ENCODE measurements at regions not wholly inside any gene's neighbourhood (a gene's known extent, or its start where the extent isn't known, plus 50 kb on each side); places are given as distances from the start of the nearest gene placed in this dataset.

- DNase-seq (no peak), ATAC-seq (ENCODE audit: low read depth) (no peak)
- H3K27ac Mint-ChIP-seq: no peak overlapping the region
- no peak overlapping the region for H3K4me3 Mint-ChIP-seq
- POLR2A ChIA-PET: no interaction called here
- no peaks in the 10 kb centered on the region for H3K4me1 Mint-ChIP-seq
- no peaks in the 10 kb centered on the region for H3K36me3 Mint-ChIP-seq
- H3K27me3 Mint-ChIP-seq: no peaks in the 10 kb centered on the region
- H3K9me3 Mint-ChIP-seq: peaks cover 7% of the 10 kb centered on the region
These were observed 998.0 kb upstream of the CDH2 start for GRCh38 chr18:29174891-29175290.

GRCh38 chr18:29172756-29173067 lies 995.8 kb upstream of the CDH2 start:
- POLR2A ChIA-PET: no interaction called here
- DNase-seq: no peak
- no peaks in the 10 kb centered on the region for H3K4me1 Mint-ChIP-seq
- H3K27me3 Mint-ChIP-seq: no peaks in the 10 kb centered on the region
- no peak overlapping the region for H3K27ac Mint-ChIP-seq
- no peak for ATAC-seq (ENCODE audit: low read depth)
- no peak overlapping the region for H3K4me3 Mint-ChIP-seq
- H3K9me3 Mint-ChIP-seq: peaks cover 6% of the 10 kb centered on the region
- no peaks in the 10 kb centered on the region for H3K36me3 Mint-ChIP-seq

GRCh38 chr18:29171892-29172755 lies 995.2 kb upstream of the CDH2 start:
- H3K9me3 Mint-ChIP-seq: peaks cover 3% of the 10 kb centered on the region
- no peak overlapping the region for H3K4me3 Mint-ChIP-seq
- no peaks in the 10 kb centered on the region for H3K36me3 Mint-ChIP-seq
- H3K27ac Mint-ChIP-seq: no peak overlapping the region
- no peaks in the 10 kb centered on the region for H3K4me1 Mint-ChIP-seq
- POLR2A ChIA-PET: no interaction called here
- H3K27me3 Mint-ChIP-seq: no peaks in the 10 kb centered on the region
- ATAC-seq (ENCODE audit: low read depth) (no peak), DNase-seq (no peak)

- Mint-ChIP-seq H3K4me1 (no peaks in the 10 kb centered on the region), H3K36me3 (no peaks in the 10 kb centered on the region), H3K9me3 (peaks cover 3% of the 10 kb centered on the region), H3K4me3 (no peak overlapping the region), H3K27ac (no peak overlapping the region), H3K27me3 (no peaks in the 10 kb centered on the region)
- POLR2A ChIA-PET: no interaction called here
- no peak for DNase-seq
- ATAC-seq (ENCODE audit: low read depth): no peak
These were observed 992.7 kb upstream of the CDH2 start for GRCh38 chr18:29169599-29169998.

GRCh38 chr18:29164993-29165599 lies 988.2 kb upstream of the CDH2 start:
- POLR2A ChIA-PET: no interaction called here
- Mint-ChIP-seq H3K9me3 (peaks cover 1% of the 10 kb centered on the region), H3K36me3 (no peaks in the 10 kb centered on the region), H3K4me3 (no peak overlapping the region), H3K4me1 (no peaks in the 10 kb centered on the region), H3K27ac (no peak overlapping the region), H3K27me3 (no peaks in the 10 kb centered on the region)
- DNase-seq: no peak
- no peak for ATAC-seq (ENCODE audit: low read depth)

GRCh38 chr18:29164020-29164706 lies 987.2 kb upstream of the CDH2 start:
- H3K27me3 Mint-ChIP-seq: no peaks in the 10 kb centered on the region

GRCh38 chr18:29163596-29163995 lies 986.7 kb upstream of the CDH2 start:
- H3K36me3 Mint-ChIP-seq: no peaks in the 10 kb centered on the region
- POLR2A ChIA-PET: no interaction called here
- peaks cover 1% of the 10 kb centered on the region for H3K9me3 Mint-ChIP-seq

More at GRCh38 chr18:29164020-29164706, 987.2 kb upstream of the CDH2 start:
- no peaks in the 10 kb centered on the region for H3K4me1 Mint-ChIP-seq
- POLR2A ChIA-PET: no interaction called here
- ATAC-seq (ENCODE audit: low read depth): no peak
- no peak for DNase-seq
- H3K9me3 Mint-ChIP-seq: peaks cover 1% of the 10 kb centered on the region
- no peak overlapping the region for H3K27ac Mint-ChIP-seq
- no peak overlapping the region for H3K4me3 Mint-ChIP-seq
- no peaks in the 10 kb centered on the region for H3K36me3 Mint-ChIP-seq

GRCh38 chr18:29161429-29161828 lies 984.5 kb upstream of the CDH2 start:
- no peak for ATAC-seq (ENCODE audit: low read depth)
- DNase-seq: no peak
- Mint-ChIP-seq H3K36me3 (no peaks in the 10 kb centered on the region), H3K4me3 (no peak overlapping the region), H3K27ac (no peak overlapping the region), H3K4me1 (no peaks in the 10 kb centered on the region), H3K27me3 (no peaks in the 10 kb centered on the region), H3K9me3 (peaks cover 1% of the 10 kb centered on the region)
- POLR2A ChIA-PET: no interaction called here

More at GRCh38 chr18:29163596-29163995, 986.7 kb upstream of the CDH2 start:
- H3K27me3 Mint-ChIP-seq: no peaks in the 10 kb centered on the region
- ATAC-seq (ENCODE audit: low read depth) (no peak), DNase-seq (no peak)
- no peak overlapping the region for H3K27ac Mint-ChIP-seq
- H3K4me3 Mint-ChIP-seq: no peak overlapping the region
- H3K4me1 Mint-ChIP-seq: no peaks in the 10 kb centered on the region

- H3K36me3 Mint-ChIP-seq: no peaks in the 10 kb centered on the region
- POLR2A ChIA-PET: no interaction called here
- no peak overlapping the region for H3K27ac Mint-ChIP-seq
- no peaks in the 10 kb centered on the region for H3K4me1 Mint-ChIP-seq
- DNase-seq (no peak), ATAC-seq (ENCODE audit: low read depth) (no peak)
- H3K27me3 Mint-ChIP-seq: no peaks in the 10 kb centered on the region
- H3K9me3 Mint-ChIP-seq: peaks cover 1% of the 10 kb centered on the region
- no peak overlapping the region for H3K4me3 Mint-ChIP-seq
These were observed 983.2 kb upstream of the CDH2 start for GRCh38 chr18:29160170-29160569.

GRCh38 chr18:29157905-29158304 lies 981.0 kb upstream of the CDH2 start:
- ATAC-seq (ENCODE audit: low read depth) (no peak), DNase-seq (no peak)
- H3K4me1 Mint-ChIP-seq: no peaks in the 10 kb centered on the region
- H3K36me3 Mint-ChIP-seq: no peaks in the 10 kb centered on the region
- H3K9me3 Mint-ChIP-seq: peaks cover 5% of the 10 kb centered on the region
- no peak overlapping the region for H3K27ac Mint-ChIP-seq
- H3K4me3 Mint-ChIP-seq: no peak overlapping the region
- POLR2A ChIA-PET: no interaction called here
- no peaks in the 10 kb centered on the region for H3K27me3 Mint-ChIP-seq

GRCh38 chr18:29157057-29157780 lies 980.3 kb upstream of the CDH2 start:
- H3K27ac Mint-ChIP-seq: no peak overlapping the region
- H3K4me1 Mint-ChIP-seq: no peaks in the 10 kb centered on the region
- no peak for ATAC-seq (ENCODE audit: low read depth)
- no peak overlapping the region for H3K4me3 Mint-ChIP-seq
- H3K27me3 Mint-ChIP-seq: no peaks in the 10 kb centered on the region
- no peaks in the 10 kb centered on the region for H3K36me3 Mint-ChIP-seq
- DNase-seq: no peak
- peaks cover 4% of the 10 kb centered on the region for H3K9me3 Mint-ChIP-seq
- POLR2A ChIA-PET: no interaction called here

- no peaks in the 10 kb centered on the region for H3K36me3 Mint-ChIP-seq
- ATAC-seq (ENCODE audit: low read depth): no peak
These were observed 979.6 kb upstream of the CDH2 start for GRCh38 chr18:29156531-29156930.

GRCh38 chr18:29154758-29155725 lies 978.1 kb upstream of the CDH2 start:
- Mint-ChIP-seq H3K4me3 (no peak overlapping the region), H3K4me1 (no peaks in the 10 kb centered on the region), H3K9me3 (peaks cover 4% of the 10 kb centered on the region), H3K27me3 (no peaks in the 10 kb centered on the region), H3K27ac (no peak overlapping the region), H3K36me3 (no peaks in the 10 kb centered on the region)
- ATAC-seq (ENCODE audit: low read depth) (no peak), DNase-seq (no peak)
- POLR2A ChIA-PET: no interaction called here

More at GRCh38 chr18:29156531-29156930, 979.6 kb upstream of the CDH2 start:
- no peaks in the 10 kb centered on the region for H3K27me3 Mint-ChIP-seq
- H3K4me3 Mint-ChIP-seq: no peak overlapping the region
- peaks cover 4% of the 10 kb centered on the region for H3K9me3 Mint-ChIP-seq
- no peaks in the 10 kb centered on the region for H3K4me1 Mint-ChIP-seq
- DNase-seq: no peak
- POLR2A ChIA-PET: no interaction called here
- H3K27ac Mint-ChIP-seq: no peak overlapping the region

Data from activated naive CD8-positive, alpha-beta T cell treated with anti-CD3 and anti-CD28 coated beads, Interleukin-2, amount 10 ng/mL, durations not matched to agents 7 days and 5 days (primary cell).